ENCODE measurements at regions not wholly inside any gene's neighbourhood (a gene's known extent, or its start where the extent isn't known, plus 50 kb on each side); places are given as distances from the start of the nearest gene placed in this dataset.

DNA sequence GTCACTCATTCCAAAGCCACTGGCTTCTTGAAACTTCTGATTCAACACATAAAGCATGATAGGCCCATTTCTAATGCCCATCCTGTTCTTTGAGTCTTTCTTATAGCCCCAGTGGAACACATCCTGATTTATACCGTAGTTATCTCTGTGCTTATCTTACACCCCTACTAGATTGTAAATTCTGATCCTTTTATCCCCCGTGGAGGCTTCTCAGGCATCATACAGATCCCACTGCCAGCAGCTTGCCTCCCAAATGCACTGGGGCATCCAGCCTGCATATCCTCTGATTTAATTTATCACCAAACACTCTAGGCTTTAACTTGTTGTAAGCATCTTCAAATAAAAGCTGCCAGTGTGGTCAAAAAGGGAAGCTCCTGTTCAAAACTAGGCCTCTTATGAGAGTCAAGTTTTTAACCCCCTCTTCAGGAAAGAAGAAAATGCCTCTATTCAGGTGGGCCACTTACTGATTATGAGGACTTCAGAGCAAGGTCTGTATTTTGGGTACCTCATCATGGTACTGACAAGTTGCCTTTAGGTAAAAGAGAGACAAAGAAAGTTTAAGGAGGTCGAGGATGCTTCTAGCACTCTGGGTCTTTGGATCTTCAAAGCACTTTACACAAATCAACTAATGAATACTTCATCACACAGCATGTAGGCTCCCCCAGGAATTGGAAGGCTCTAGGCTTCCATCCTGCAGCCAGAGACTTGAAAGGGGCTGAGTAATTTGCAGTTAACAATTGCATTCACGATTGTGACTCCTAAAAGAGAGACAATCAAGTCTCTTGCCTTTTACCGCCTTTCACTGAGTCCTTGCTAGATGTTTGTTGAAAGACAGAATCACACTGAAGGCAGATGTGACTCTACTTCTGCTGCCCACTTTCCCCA lies 95.8 kb upstream of the LDB2 start:
- no peak for DNase-seq

DNA sequence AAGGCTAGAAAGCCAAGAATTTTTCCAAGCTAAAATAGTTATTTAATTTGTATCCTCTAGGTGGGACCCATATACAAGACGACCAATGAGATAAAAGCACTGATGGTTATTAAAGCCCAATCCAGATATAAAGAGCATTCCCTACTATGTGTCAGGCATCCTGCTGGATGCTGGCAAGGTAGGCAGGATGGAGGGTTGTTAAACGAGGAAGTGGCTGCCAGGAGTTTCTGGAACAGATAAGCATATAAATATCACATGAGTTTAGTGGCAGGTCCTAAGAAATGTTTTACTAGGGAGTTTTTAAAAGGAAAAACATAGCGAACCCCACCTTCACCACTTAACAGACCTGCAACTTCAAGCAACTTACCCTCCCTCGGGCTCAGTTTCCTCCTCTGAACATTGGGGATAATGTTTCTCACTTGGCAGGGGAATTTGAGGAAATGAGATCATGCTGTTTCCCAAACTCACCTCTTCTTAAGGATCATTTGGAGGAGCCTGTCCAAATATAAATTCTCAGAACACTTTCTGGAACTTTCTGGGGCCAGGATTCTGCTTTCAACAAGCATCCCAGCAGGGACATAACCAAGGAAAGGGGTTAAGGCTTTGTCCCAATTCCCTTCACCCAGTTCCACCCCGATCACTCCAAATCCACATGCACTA lies 94.3 kb upstream of the LDB2 start:
- DNase-seq: no peak

DNA sequence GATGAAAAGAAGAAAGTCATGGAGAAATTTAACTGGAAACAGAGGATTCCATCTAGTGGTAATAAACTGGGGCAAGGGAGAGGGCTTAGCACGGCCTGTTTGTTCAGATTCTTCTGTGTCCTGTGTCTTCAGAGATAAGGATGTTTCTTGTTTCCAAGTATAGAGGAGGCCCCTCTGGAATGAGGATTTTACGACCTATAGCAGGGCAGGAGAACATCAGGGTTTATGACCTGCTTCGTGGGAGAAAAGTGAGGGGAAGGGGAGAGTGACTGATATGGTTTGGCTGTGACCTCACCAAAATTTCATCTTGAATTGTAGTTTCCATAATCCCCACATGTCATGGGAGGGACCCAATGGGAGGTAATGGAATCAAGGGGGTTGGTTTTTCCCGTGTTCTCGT lies 93.0 kb upstream of the LDB2 start:
- DNase-seq: no peak

DNA sequence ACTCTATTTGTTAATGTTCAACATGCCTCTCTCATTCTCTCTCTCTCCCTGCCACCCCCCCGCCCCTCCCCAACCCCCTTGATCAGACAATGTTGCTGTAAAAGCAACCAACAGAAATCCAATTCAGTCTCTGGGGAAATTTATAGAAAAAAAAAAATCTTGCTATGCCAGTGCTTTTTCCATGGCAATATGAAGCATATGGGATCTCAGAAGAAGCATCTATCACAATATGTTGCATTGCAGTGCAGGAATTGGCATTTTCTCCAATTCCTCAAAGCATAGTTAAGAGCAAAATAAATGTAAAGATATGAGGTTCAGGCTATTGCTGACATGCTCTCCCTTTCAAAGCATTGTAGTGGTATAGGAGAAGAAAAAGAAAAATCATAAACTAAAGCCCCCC lies 90.9 kb upstream of the LDB2 start:
- no peak for DNase-seq

DNA sequence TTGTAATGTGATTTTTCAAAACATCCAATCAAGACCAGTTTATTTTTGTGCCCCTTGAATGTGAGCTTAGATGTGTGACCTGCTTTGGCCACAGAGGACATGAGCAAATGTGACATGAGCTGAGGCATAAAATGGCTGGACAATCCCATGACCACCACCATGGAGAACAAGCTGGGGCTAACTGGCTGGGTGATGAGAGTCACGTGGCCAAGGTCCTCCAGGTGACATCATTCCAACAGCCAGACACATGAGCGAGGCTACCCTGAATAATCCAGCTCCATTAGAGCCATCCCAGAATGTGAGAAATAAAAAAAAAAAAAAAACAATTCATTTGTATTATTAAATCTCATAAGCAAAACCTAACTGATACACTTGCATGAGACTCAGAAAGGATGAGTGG lies 90.4 kb upstream of the LDB2 start:
- DNase-seq: no peak

DNA sequence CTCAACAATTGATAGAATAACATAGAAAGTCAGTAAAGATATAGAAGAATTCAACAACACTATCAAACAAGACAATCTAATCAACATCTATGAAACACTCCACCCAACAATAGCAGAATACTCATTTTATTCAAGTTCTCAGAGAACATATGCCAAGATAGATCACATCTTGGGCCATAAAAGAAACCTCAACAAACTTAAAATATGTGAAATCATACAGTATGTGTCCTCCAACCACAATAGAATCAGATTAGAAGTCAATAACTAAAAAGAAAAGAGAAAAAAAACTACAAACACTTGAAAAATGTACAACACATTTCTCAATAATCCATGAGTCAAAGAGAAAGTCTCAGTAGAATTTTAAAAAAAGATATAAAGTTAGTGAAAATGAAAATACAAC lies 78.6 kb upstream of the LDB2 start:
- DNase-seq: no peak

DNA sequence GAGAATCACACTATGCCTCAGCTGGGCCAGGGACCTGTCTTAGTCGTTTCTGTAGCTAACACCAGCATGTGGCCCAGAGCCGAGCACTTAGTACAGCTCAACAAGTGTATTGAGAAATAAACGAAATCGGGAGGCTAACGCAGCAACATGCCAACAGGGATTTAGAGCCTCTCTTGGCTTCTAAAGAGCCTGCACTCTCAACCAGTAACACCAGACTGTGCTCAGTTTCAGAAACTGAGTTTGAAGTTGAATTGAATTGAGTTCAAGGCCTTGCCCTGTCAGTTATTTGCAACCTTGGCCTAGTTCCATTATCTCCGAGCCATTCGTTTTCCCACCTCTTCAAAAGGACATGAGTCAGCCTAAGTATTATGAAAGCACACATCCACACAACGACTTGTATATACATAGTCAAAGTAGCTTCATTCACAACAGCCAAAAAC lies 71.3 kb upstream of the LDB2 start:
- DNase-seq: no peak

DNA sequence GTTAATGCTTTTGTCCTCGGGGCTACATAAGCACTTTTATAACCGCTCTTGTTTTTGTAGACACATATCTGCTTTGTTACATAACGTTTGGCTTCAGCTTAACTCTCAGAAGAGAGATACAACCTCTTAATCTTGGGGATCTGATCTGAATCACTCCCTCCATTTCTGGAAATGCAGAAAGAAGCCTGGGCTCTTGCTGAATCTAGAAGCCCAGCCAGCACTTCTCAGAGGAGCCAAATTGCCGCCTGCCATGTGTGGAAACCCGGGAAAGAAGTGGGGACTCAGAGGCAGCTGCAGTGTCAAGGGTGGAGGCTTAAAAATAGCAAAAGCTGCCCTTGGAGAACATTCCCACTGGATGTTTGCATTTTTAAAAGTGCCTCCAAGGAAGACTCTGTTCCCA lies 69.3 kb upstream of the LDB2 start:
- DNase-seq: peak; percentile 75

DNA sequence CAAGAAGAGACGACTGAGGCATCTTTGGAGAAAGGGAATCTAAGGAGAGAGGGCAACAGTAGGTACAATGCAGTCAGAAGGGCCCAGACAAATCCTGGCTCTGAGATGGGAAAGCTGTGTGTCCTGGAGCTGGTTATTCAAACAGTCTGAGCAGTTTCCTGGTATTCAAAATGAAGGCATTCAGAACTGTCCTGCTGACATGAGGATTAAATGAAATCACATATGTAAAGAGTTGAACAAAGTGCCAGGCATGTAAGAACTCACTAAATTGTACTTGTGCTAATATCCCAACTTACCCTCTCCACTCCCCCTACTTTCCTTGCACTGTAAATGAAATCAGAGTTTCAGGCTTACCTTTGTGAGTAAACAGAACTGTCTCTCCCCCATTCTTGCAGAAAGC lies 60.9 kb upstream of the LDB2 start:
- DNase-seq: no peak

DNA sequence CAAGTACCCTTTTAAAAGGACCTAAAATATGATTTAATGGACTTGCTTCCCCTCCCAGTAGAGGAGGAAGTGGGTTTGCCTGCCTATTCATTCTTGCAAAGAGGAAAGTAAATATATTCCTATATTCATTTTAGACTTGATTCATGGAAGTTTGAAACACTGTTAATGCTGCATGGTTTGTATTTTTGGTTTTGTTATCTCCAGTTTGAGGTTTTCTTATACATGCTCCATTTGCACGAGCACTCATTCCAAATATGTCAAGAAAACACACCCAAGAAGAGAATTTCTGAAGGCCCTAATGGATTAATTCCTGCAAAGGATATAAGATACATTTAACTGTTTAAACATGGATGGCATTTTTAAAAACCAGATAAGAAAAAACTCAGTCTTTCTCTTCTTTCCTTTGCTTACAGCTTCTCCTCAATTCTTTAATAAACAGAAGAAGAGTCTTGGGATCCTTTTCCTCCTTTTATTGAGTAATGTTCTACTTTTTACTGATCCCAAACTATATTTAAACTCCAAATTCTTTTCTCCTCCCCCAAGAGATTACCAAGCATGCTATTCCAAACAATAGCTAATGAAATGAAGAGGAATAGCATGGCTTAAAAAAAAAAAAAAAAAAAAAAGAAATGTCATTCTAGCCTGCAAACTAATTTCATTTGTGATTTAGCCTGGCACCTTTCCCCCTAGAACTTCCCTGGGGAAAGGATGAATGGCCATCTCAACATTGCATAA lies 54.6 kb upstream of the LDB2 start:
- no peak for DNase-seq

DNA sequence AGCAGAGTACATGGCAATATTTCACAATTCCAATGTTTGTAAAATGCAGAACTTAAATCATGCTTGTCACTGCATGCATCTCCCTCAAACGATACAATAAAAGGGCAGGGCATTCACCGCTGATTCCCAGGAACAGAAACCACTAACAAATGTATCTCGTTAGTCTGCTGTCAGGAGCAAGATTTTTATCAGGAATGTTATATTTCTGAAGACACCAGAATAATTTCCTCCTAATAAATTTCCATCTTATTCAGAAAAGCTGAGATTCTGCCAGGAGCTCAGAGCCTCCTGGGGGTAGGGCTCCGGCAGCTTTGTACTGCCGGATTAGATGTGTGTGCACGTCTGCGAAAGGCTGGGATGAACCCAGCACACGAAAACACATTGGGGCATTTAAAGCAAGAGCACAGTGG lies 54.0 kb upstream of the LDB2 start:
- DNase-seq: no peak

All from right hindlimb (tissue), 1 donor.